CD14-positive monocyte (primary cell): ENCODE measurements at regions not wholly inside any gene's neighbourhood (a gene's known extent, or its start where the extent isn't known, plus 50 kb on each side); places are given as distances from the start of the nearest gene placed in this dataset.

ENCODE experiments used
- DNase-seq, 3 donors: peaks; one replicate each; pipeline ENCODE4 v3.0.0-alpha.2; 2011 to 2022
- H2AFZ ChIP-seq: 2 replicates; pipeline ENCODE4 v1.6.0; 2012; ENCODE audit warnings: mild to moderate bottlenecking, low read depth, low read length, inconsistent platforms; ENCODE audit not compliant: insufficient read depth, poor library complexity, severe bottlenecking
- H3K27ac ChIP-seq, 2 donors: 1 replicate in 1 of 2; 2 replicates in 1 of 2; pipeline ENCODE4 v1.5.1; 2012 to 2013; ENCODE audit warnings: low read length in 2 of 2, control low read depth in 1 of 2, inconsistent platforms in 1 of 2, low read depth in 1 of 2, mild to moderate bottlenecking in 1 of 2
- H3K27me3 ChIP-seq, 2 donors: one replicate each; pipeline versions ENCODE4 v1.6.0 to v1.6.1; 2011 to 2013; ENCODE audit warnings: low read length in 2 of 2; ENCODE audit not compliant: control insufficient read depth in 2 of 2, insufficient read depth in 2 of 2
- H3K36me3 ChIP-seq, 2 donors: replicated peaks in 1 of 2; 1 replicate in 1 of 2; 2 replicates in 1 of 2; pipeline versions ENCODE4 v1.5.1 to v1.6.1; 2012 to 2013; ENCODE audit warnings: low read length in 2 of 2, control low read depth in 1 of 2, inconsistent platforms in 1 of 2, mild to moderate bottlenecking in 1 of 2; ENCODE audit not compliant: insufficient read depth in 2 of 2, control insufficient read depth in 1 of 2
- H3K4me1 ChIP-seq, 2 donors: 1 replicate in 1 of 2; 2 replicates in 1 of 2; pipeline versions ENCODE4 v1.5.1 to v1.6.1; 2012 to 2013; ENCODE audit warnings: low read length in 2 of 2, control low read depth in 1 of 2, inconsistent platforms in 1 of 2, mild to moderate bottlenecking in 1 of 2, moderate library complexity in 1 of 2; ENCODE audit not compliant: insufficient read depth in 2 of 2, control insufficient read depth in 1 of 2
- H3K4me2 ChIP-seq: replicated peaks from 2 replicates; pipeline ENCODE3; 2012; ENCODE audit warnings: low read length, moderate library complexity, mild to moderate bottlenecking; ENCODE audit not compliant: poor library complexity, severe bottlenecking; ENCODE audit errors: extremely low read depth
- H3K4me3 ChIP-seq, 3 experiments: fragments of 200-600 bp in 1 of 3; sonication (generic) in 1 of 3; replicated peaks in 1 of 3; 1 replicate in 2 of 3; 2 replicates in 1 of 3; pipeline ENCODE4 v1.5.1; 2011 to 2013; ENCODE audit warnings: low read length in 3 of 3, mild to moderate bottlenecking in 3 of 3, control low read depth in 2 of 3, low read depth in 2 of 3, inconsistent platforms in 1 of 3, moderate library complexity in 1 of 3
- H3K79me2 ChIP-seq: 2 replicates; pipeline ENCODE4 v1.6.0; 2012; ENCODE audit warnings: mild to moderate bottlenecking, control low read depth, inconsistent platforms, low read length, moderate library complexity; ENCODE audit not compliant: insufficient read depth
- H3K9ac ChIP-seq: 2 replicates; pipeline ENCODE4 v1.6.0; 2017; ENCODE audit warnings: low read length, mild to moderate bottlenecking; ENCODE audit not compliant: insufficient read depth, poor library complexity, severe bottlenecking
- H3K9me3 ChIP-seq, 2 donors: replicated peaks in 1 of 2; 1 replicate in 1 of 2; 2 replicates in 1 of 2; pipeline versions ENCODE4 v1.5.1 to v1.6.1; 2012 to 2013; ENCODE audit warnings: low read length in 2 of 2, control low read depth in 1 of 2; ENCODE audit not compliant: control insufficient read depth in 1 of 2, insufficient read depth in 1 of 2
- H4K20me1 ChIP-seq: 2 replicates; pipeline ENCODE4 v1.6.0; 2012; ENCODE audit warnings: mild to moderate bottlenecking, low read length, control low read depth, moderate library complexity; ENCODE audit not compliant: insufficient read depth
- H3K27ac Mint-ChIP-seq, 7 donors: one replicate each; pipeline ENCODE4 v1.8.0; 2020; ENCODE audit warnings: mild to moderate bottlenecking in 7 of 7, mixed read lengths in 7 of 7, moderate library complexity in 6 of 7, inconsistent platforms in 2 of 7
- H3K27me3 Mint-ChIP-seq, 3 donors: one replicate each; pipeline ENCODE4 v1.8.0; 2021 to 2022; ENCODE audit warnings: low read depth in 3 of 3, mild to moderate bottlenecking in 3 of 3, mixed read lengths in 3 of 3, moderate library complexity in 3 of 3, inconsistent platforms in 1 of 3
- H3K36me3 Mint-ChIP-seq, 2 donors: one replicate each; pipeline ENCODE4 v1.8.0; 2020; ENCODE audit warnings: mixed read lengths in 2 of 2, inconsistent platforms in 1 of 2, mild to moderate bottlenecking in 1 of 2
- H3K4me1 Mint-ChIP-seq: one replicate; pipeline ENCODE4 v1.8.0; 2020; ENCODE audit warnings: mild to moderate bottlenecking, mixed read lengths
- H3K4me3 Mint-ChIP-seq, 2 donors: one replicate each; pipeline ENCODE4 v1.8.0; 2020; ENCODE audit warnings: mild to moderate bottlenecking in 2 of 2, mixed read lengths in 2 of 2, moderate library complexity in 1 of 2
- H3K9me3 Mint-ChIP-seq, 7 donors: one replicate each; pipeline ENCODE4 v1.8.0; 2020 to 2022; ENCODE audit warnings: mixed read lengths in 7 of 7, mild to moderate bottlenecking in 6 of 7, moderate library complexity in 6 of 7, inconsistent platforms in 2 of 7
- CTCF ChIP-seq: fragments of 200-600 bp; IDR thresholded peaks from one replicate; pipeline ENCODE4 v1.8.0; 2022; ENCODE audit warnings: antibody characterized with exemption, mild to moderate bottlenecking
- WGBS: methylation state at CpG from one replicate; pipeline ENCODE4 v1.1.5; 2013; ENCODE audit warnings: missing lambda C conversion rate; ENCODE audit not compliant: insufficient coverage; 5-methylcytosine and 5-hydroxymethylcytosine counted together
- intact Hi-C, 2 donors: fragments of 100-400 bp; cut with micrococcal nuclease; formaldehyde crosslinking; loops; one replicate each; pipeline versions ENCODE4 v1.15.0 to v1.15.1; 2023

GRCh38 chr2:150346806-150347205 is 140.7 kb downstream of the RND3 start:
- no peak for TF ChIP-seq CTCF
- Mint-ChIP-seq H3K9me3 (peaks cover 0 to 14% (median 5%) of the 10 kb centered on the region in 7 donors), H3K4me3 (no peak overlapping the region), H3K27me3 (peaks cover 0 to 2% (median 0%) of the 10 kb centered on the region in 3 donors), H3K36me3 (no peaks in the 10 kb centered on the region), H3K27ac (no peak overlapping the region), H3K4me1 (no peaks in the 10 kb centered on the region)
- Histone ChIP-seq H3K27ac (no peak overlapping the region), H3K4me2 (no peak overlapping the region), H4K20me1 (no peaks in the 10 kb centered on the region), H3K9me3 (peaks cover 0 to 9% of the 10 kb centered on the region in 2 donors), H3K79me2 (no peaks in the 10 kb centered on the region), H3K27me3 (no peaks in the 10 kb centered on the region), H3K4me1 (no peaks in the 10 kb centered on the region), H3K4me3 (no peak overlapping the region), H3K36me3 (no peaks in the 10 kb centered on the region), H3K9ac (no peak overlapping the region), H2AFZ (no peak overlapping the region)
- intact Hi-C loops: no loop called here
- no peak for DNase-seq
- no CpG with 5 or more reads among the region's 4 CpGs for WGBS

GRCh38 chr2:150341982-150342680 is 145.3 kb downstream of the RND3 start:
- Histone ChIP-seq H3K4me3 (no peak overlapping the region), H2AFZ (no peak overlapping the region), H3K27ac (no peak overlapping the region), H3K9me3 (peaks cover 0 to 9% of the 10 kb centered on the region in 2 donors), H4K20me1 (no peaks in the 10 kb centered on the region), H3K9ac (no peak overlapping the region), H3K27me3 (no peaks in the 10 kb centered on the region), H3K4me1 (no peaks in the 10 kb centered on the region), H3K79me2 (no peaks in the 10 kb centered on the region), H3K4me2 (no peak overlapping the region), H3K36me3 (no peaks in the 10 kb centered on the region)
- 95% methylated on average over 3 of the region's 4 CpGs for WGBS
- no peaks in the 10 kb centered on the region for H3K36me3 Mint-ChIP-seq
- no peak overlapping the region for H3K4me3 Mint-ChIP-seq
- peaks cover 0 to 15% (median 5%) of the 10 kb centered on the region in 7 donors for H3K9me3 Mint-ChIP-seq
- intact Hi-C loops: no loop called here
- DNase-seq: no peak
- no peak overlapping the region for H3K27ac Mint-ChIP-seq
- no peaks in the 10 kb centered on the region for H3K4me1 Mint-ChIP-seq
- H3K27me3 Mint-ChIP-seq: peaks cover 0 to 2% (median 0%) of the 10 kb centered on the region in 3 donors
- no peak for TF ChIP-seq CTCF
